Fibroblast of lung (primary cell): ENCODE measurements at regions not wholly inside any gene's neighbourhood (a gene's known extent, or its start where the extent isn't known, plus 50 kb on each side); places are given as distances from the start of the nearest gene placed in this dataset.

Experiments
- DNase-seq, 2 donors: peaks; one replicate each; pipeline versions ENCODE4 v3.0.0 to v3.0.0-alpha.2; 2010; ENCODE audit warnings: low read depth in 2 of 2
- H2AFZ ChIP-seq: 2 replicates; pipeline ENCODE4 v1.5.1; 2012; ENCODE audit warnings: low read length, control low read depth, inconsistent platforms
- H3K27ac ChIP-seq: 2 replicates; pipeline ENCODE4 v1.5.1; 2011; ENCODE audit warnings: low read length, control low read depth; ENCODE audit not compliant: insufficient read depth
- H3K27me3 ChIP-seq: 2 replicates; pipeline ENCODE4 v1.5.1; 2011; ENCODE audit warnings: mild to moderate bottlenecking, low read length; ENCODE audit not compliant: control insufficient read depth, insufficient read depth
- H3K36me3 ChIP-seq: 2 replicates; pipeline ENCODE4 v1.5.1; 2011; ENCODE audit warnings: low read length; ENCODE audit not compliant: control insufficient read depth, insufficient read depth
- H3K4me1 ChIP-seq: 2 replicates; pipeline ENCODE4 v1.5.1; 2011; ENCODE audit warnings: low read length; ENCODE audit not compliant: control insufficient read depth, insufficient read depth; ENCODE audit errors: extremely low read depth
- H3K4me2 ChIP-seq: 2 replicates; pipeline ENCODE4 v1.5.1; 2011; ENCODE audit warnings: low read length, control low read depth; ENCODE audit not compliant: insufficient read depth; ENCODE audit errors: extremely low read depth
- H3K4me3 ChIP-seq, 4 experiments: fragments of 200-600 bp in 1 of 4; sonication (generic) in 1 of 4; replicated peaks in 1 of 4; 2 replicates each; pipeline ENCODE4 v1.5.1; 2011 to 2016; ENCODE audit warnings: low read length in 4 of 4, low read depth in 3 of 4, mild to moderate bottlenecking in 3 of 4, control low read depth in 2 of 4, inconsistent platforms in 1 of 4, mixed read lengths in 1 of 4; ENCODE audit not compliant: insufficient read depth in 1 of 4; ENCODE audit errors: control extremely low read depth in 1 of 4
- H3K79me2 ChIP-seq: 2 replicates; pipeline ENCODE4 v1.5.1; 2012; ENCODE audit warnings: mild to moderate bottlenecking, low read length, inconsistent platforms; ENCODE audit not compliant: control insufficient read depth, insufficient read depth
- H3K9ac ChIP-seq: 2 replicates; pipeline ENCODE4 v1.5.1; 2011; ENCODE audit warnings: mild to moderate bottlenecking, low read length, control low read depth; ENCODE audit not compliant: insufficient read depth
- H3K9me3 ChIP-seq: 2 replicates; pipeline ENCODE4 v1.5.1; 2012; ENCODE audit warnings: low read depth, low read length; ENCODE audit not compliant: control insufficient read depth, insufficient read depth
- H4K20me1 ChIP-seq: 2 replicates; pipeline ENCODE4 v1.5.1; 2011; ENCODE audit warnings: low read length; ENCODE audit not compliant: control insufficient read depth, insufficient read depth; ENCODE audit errors: extremely low read depth
- CTCF ChIP-seq, 2 donors: IDR thresholded peaks in 1 of 2; conservative IDR thresholded peaks in 1 of 2; 1 replicate in 1 of 2; 2 replicates in 1 of 2; pipeline ENCODE4 v1.5.1; 2011 to 2012; ENCODE audit warnings: low read length in 2 of 2, control low read depth in 1 of 2, inconsistent platforms in 1 of 2, low read depth in 1 of 2, mild to moderate bottlenecking in 1 of 2
- EZH2 ChIP-seq: IDR thresholded peaks from 2 replicates; pipeline ENCODE4 v1.5.1; 2012; ENCODE audit warnings: low read length, control low read depth, mild to moderate bottlenecking; ENCODE audit errors: missing control alignments

GRCh38 chr4:99763635-99764101 lies 53.0 kb upstream of the DAPP1 start:
- Histone ChIP-seq H3K36me3 (no peaks in the 10 kb centered on the region), H3K4me1 (peaks cover 2% of the 10 kb centered on the region), H3K9me3 (no peaks in the 10 kb centered on the region), H3K27ac (no peak overlapping the region), H2AFZ (no peak overlapping the region), H3K4me3 (no peak overlapping the region), H3K27me3 (no peaks in the 10 kb centered on the region), H4K20me1 (no peaks in the 10 kb centered on the region), H3K9ac (no peak overlapping the region), H3K4me2 (no peak overlapping the region), H3K79me2 (no peaks in the 10 kb centered on the region)
- no peak for TF ChIP-seq EZH2
- TF ChIP-seq CTCF (conservative IDR thresholded peaks at IDR 0.05 in 1 of 2, IDR thresholded peaks at IDR 0.05 in 1 of 2; ENCODE audit: low read depth in 1 of 2, low read length in 2 of 2) = no peak
- DNase-seq = peak; percentile 94 to 98

- no peak for DNase-seq
- H3K4me2 ChIP-seq = no peak overlapping the region
- TF ChIP-seq CTCF (conservative IDR thresholded peaks at IDR 0.05 in 1 of 2, IDR thresholded peaks at IDR 0.05 in 1 of 2; ENCODE audit: low read depth in 1 of 2, low read length in 2 of 2) (no peak), EZH2 (no peak)
These were observed 53.9 kb upstream of the DAPP1 start for GRCh38 chr4:99762728-99763127.

GRCh38 chr4:99759988-99760387 lies 56.6 kb upstream of the DAPP1 start:
- Histone ChIP-seq H2AFZ (no peak overlapping the region), H3K27ac (no peak overlapping the region), H4K20me1 (no peaks in the 10 kb centered on the region), H3K9ac (no peak overlapping the region), H3K4me3 (no peak overlapping the region), H3K9me3 (no peaks in the 10 kb centered on the region), H3K4me1 (peaks cover 2% of the 10 kb centered on the region), H3K27me3 (no peaks in the 10 kb centered on the region), H3K4me2 (no peak overlapping the region), H3K79me2 (no peaks in the 10 kb centered on the region), H3K36me3 (no peaks in the 10 kb centered on the region)
- DNase-seq = peak in 1 of 2 donors; percentile 41
- no peak for TF ChIP-seq EZH2
- no peak for TF ChIP-seq CTCF (conservative IDR thresholded peaks at IDR 0.05 in 1 of 2, IDR thresholded peaks at IDR 0.05 in 1 of 2; ENCODE audit: low read depth in 1 of 2, low read length in 2 of 2)

More at GRCh38 chr4:99762728-99763127, 53.9 kb upstream of the DAPP1 start:
- no peaks in the 10 kb centered on the region for H3K9me3 ChIP-seq
- H3K27ac ChIP-seq = no peak overlapping the region
- no peaks in the 10 kb centered on the region for H3K36me3 ChIP-seq
- H3K79me2 ChIP-seq = no peaks in the 10 kb centered on the region
- no peaks in the 10 kb centered on the region for H4K20me1 ChIP-seq
- H3K27me3 ChIP-seq = no peaks in the 10 kb centered on the region
- no peak overlapping the region for H3K4me3 ChIP-seq
- H3K9ac ChIP-seq = no peak overlapping the region
- no peak overlapping the region for H2AFZ ChIP-seq
- H3K4me1 ChIP-seq = peaks cover 2% of the 10 kb centered on the region
